GM18511 (cell line): ENCODE measurements at regions not wholly inside any gene's neighbourhood (a gene's known extent, or its start where the extent isn't known, plus 50 kb on each side); places are given as distances from the start of the nearest gene placed in this dataset.
"Not testable (repeated sequence)": the region's sequence is repeated elsewhere in the genome, so short reads cannot be mapped to it uniquely, and the experiment has no call there.

Experiments used
- ATAC-seq: cut with Tn5 transposase; IDR thresholded peaks from one replicate; pipeline ENCODE4 v1.9.1; 2021; ENCODE audit warnings: mild to moderate bottlenecking, moderate library complexity; ENCODE audit not compliant: unreplicated experiment

GRCh38 chr12:131311279-131311722 is 357.6 kb downstream of the ADGRD1 start:
- not testable (repeated sequence) for ATAC-seq

GRCh38 chr12:131311764-131312163 is 358.1 kb downstream of the ADGRD1 start:
- ATAC-seq = no peak

GRCh38 chr12:131312382-131312781 is 358.7 kb downstream of the ADGRD1 start:
- ATAC-seq = not testable (repeated sequence)

GRCh38 chr12:131312793-131313545 is 359.3 kb downstream of the ADGRD1 start:
- no peak for ATAC-seq

GRCh38 chr12:131313635-131314034 is 359.9 kb downstream of the ADGRD1 start:
- ATAC-seq = no peak

GRCh38 chr12:131314524-131315090 is 360.9 kb downstream of the ADGRD1 start:
- ATAC-seq = no peak

- no peak for ATAC-seq
Measured at GRCh38 chr12:131315601-131316000, 361.9 kb downstream of the ADGRD1 start.

GRCh38 chr12:131316388-131316787 is 362.7 kb downstream of the ADGRD1 start:
- no peak for ATAC-seq

- no peak for ATAC-seq
Measured at GRCh38 chr12:131318045-131318685, 364.5 kb downstream of the ADGRD1 start.

GRCh38 chr12:131321988-131322387 is 368.3 kb downstream of the ADGRD1 start:
- no peak for ATAC-seq

- ATAC-seq = not testable (repeated sequence)
Measured at GRCh38 chr12:131322460-131322859, 368.8 kb downstream of the ADGRD1 start.

GRCh38 chr12:131323879-131324278 is 370.2 kb downstream of the ADGRD1 start:
- ATAC-seq = no peak

GRCh38 chr12:131327521-131328488 is 374.1 kb downstream of the ADGRD1 start:
- no peak for ATAC-seq

GRCh38 chr12:131328861-131329845 is 375.4 kb downstream of the ADGRD1 start:
- not testable (repeated sequence) for ATAC-seq

GRCh38 chr12:131330106-131330815 is 376.6 kb downstream of the ADGRD1 start:
- no peak for ATAC-seq

GRCh38 chr12:131331148-131331750 is 377.5 kb downstream of the ADGRD1 start:
- ATAC-seq = no peak

GRCh38 chr12:131332224-131332623 is 378.5 kb downstream of the ADGRD1 start:
- no peak for ATAC-seq

- ATAC-seq = no peak
Measured at GRCh38 chr12:131333136-131333535, 377.8 kb upstream of the SFSWAP start.
